OCI-LY3 (cell line): ENCODE measurements at regions not wholly inside any gene's neighbourhood (a gene's known extent, or its start where the extent isn't known, plus 50 kb on each side); places are given as distances from the start of the nearest gene placed in this dataset.

Experiments
- H2AFZ ChIP-seq: fragments of 200-600, 300-600 bp; shearing (Covaris generic); 2 replicates; pipeline ENCODE4 v1.6.0; 2014; ENCODE audit warnings: antibody characterized with exemption, low read depth, low read length
- H3K27ac ChIP-seq: fragments of 200-600, 300-600 bp; sonication (generic); 2 replicates; pipeline ENCODE4 v1.5.1; 2014; ENCODE audit warnings: mild to moderate bottlenecking, low read length, moderate library complexity, mixed read lengths
- H3K27me3 ChIP-seq: fragments of 200-600, 300-600 bp; sonication (generic); 2 replicates; pipeline ENCODE4 v1.6.1; 2014; ENCODE audit warnings: low read depth, low read length, mixed read lengths
- H3K36me3 ChIP-seq: fragments of 200-600, 300-600 bp; sonication (generic); replicated peaks from 2 replicates; pipeline ENCODE3; 2014; ENCODE audit warnings: low read depth, low read length, mixed read lengths
- H3K4me1 ChIP-seq: fragments of 300-600, 200-600 bp; sonication (generic); 2 replicates; pipeline ENCODE4 v1.6.1; 2014; ENCODE audit warnings: low read length, mixed read lengths
- H3K4me2 ChIP-seq: fragments of 200-600, 300-600 bp; sonication (generic); 2 replicates; pipeline ENCODE4 v1.6.1; 2014; ENCODE audit warnings: low read length, mixed read lengths
- H3K4me3 ChIP-seq: fragments of 300-600, 200-600 bp; sonication (generic); 2 replicates; pipeline ENCODE4 v1.5.1; 2014; ENCODE audit warnings: antibody characterized with exemption, mild to moderate bottlenecking, low read length, moderate library complexity
- H3K79me2 ChIP-seq: fragments of 300-600, 200-600 bp; shearing (Covaris generic); 2 replicates; pipeline ENCODE4 v1.6.1; 2014; ENCODE audit warnings: mild to moderate bottlenecking, low read length, mixed read lengths
- H3K9ac ChIP-seq: fragments of 300-600, 200-600 bp; shearing (Covaris generic); 2 replicates; pipeline ENCODE4 v1.6.0; 2014; ENCODE audit warnings: mild to moderate bottlenecking, low read length, moderate library complexity
- H3K9me3 ChIP-seq: fragments of 200-600, 300-600 bp; shearing (Covaris generic); 2 replicates; pipeline ENCODE4 v1.6.1; 2014; ENCODE audit warnings: low read length, mixed read lengths; ENCODE audit not compliant: insufficient read depth
- H4K20me1 ChIP-seq: fragments of 200-600, 300-600 bp; sonication (generic); 2 replicates; pipeline ENCODE4 v1.6.1; 2016; ENCODE audit warnings: low read length, mixed read lengths; ENCODE audit not compliant: insufficient read depth
- EZH2phosphoT487 ChIP-seq: fragments of 200-600 bp; shearing (Covaris generic); IDR thresholded peaks from 2 replicates; pipeline ENCODE4 v1.6.1; 2018; ENCODE audit warnings: antibody characterized with exemption, mixed run types, low read depth
- TF ChIP-seq, protein P1 (sequence below): fragments of 200-600, 300-600 bp; sonication (generic); IDR thresholded peaks from 2 replicates; pipeline ENCODE4 v1.5.1; 2014; ENCODE audit warnings: antibody characterized with exemption, low read length, low read depth

DNA sequence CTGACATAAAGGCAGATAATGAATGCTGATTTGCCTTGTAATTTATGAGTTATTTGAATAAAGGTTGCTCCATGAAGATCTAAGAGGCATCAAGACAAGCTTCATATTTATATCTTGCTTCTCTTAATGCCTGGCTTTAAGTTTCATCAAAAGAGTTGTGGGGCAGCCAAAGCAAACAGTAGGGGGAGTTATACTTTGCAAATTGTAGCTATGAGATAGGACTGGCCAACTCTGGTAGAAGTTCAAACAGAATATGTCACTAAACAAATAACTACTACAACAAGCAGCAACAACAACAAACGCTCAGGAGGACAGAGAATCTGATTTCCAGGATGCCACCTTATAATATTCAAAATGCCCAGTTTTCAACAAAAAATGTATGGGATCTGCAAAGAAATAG, 69.1 kb upstream of the PLAC1 start:
- Histone ChIP-seq H3K4me3 (no peak overlapping the region), H3K79me2 (no peaks in the 10 kb centered on the region), H3K9ac (no peak overlapping the region), H3K4me2 (no peak overlapping the region), H3K36me3 (no peaks in the 10 kb centered on the region), H3K27me3 (no peaks in the 10 kb centered on the region), H4K20me1 (no peaks in the 10 kb centered on the region), H3K4me1 (peaks cover 14% of the 10 kb centered on the region), H2AFZ (no peak overlapping the region), H3K27ac (no peak overlapping the region), H3K9me3 (no peaks in the 10 kb centered on the region)
- no peak for TF ChIP-seq EZH2phosphoT487
- TF ChIP-seq, protein P1, sequence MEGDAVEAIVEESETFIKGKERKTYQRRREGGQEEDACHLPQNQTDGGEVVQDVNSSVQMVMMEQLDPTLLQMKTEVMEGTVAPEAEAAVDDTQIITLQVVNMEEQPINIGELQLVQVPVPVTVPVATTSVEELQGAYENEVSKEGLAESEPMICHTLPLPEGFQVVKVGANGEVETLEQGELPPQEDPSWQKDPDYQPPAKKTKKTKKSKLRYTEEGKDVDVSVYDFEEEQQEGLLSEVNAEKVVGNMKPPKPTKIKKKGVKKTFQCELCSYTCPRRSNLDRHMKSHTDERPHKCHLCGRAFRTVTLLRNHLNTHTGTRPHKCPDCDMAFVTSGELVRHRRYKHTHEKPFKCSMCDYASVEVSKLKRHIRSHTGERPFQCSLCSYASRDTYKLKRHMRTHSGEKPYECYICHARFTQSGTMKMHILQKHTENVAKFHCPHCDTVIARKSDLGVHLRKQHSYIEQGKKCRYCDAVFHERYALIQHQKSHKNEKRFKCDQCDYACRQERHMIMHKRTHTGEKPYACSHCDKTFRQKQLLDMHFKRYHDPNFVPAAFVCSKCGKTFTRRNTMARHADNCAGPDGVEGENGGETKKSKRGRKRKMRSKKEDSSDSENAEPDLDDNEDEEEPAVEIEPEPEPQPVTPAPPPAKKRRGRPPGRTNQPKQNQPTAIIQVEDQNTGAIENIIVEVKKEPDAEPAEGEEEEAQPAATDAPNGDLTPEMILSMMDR: peak; percentile 40

DNA sequence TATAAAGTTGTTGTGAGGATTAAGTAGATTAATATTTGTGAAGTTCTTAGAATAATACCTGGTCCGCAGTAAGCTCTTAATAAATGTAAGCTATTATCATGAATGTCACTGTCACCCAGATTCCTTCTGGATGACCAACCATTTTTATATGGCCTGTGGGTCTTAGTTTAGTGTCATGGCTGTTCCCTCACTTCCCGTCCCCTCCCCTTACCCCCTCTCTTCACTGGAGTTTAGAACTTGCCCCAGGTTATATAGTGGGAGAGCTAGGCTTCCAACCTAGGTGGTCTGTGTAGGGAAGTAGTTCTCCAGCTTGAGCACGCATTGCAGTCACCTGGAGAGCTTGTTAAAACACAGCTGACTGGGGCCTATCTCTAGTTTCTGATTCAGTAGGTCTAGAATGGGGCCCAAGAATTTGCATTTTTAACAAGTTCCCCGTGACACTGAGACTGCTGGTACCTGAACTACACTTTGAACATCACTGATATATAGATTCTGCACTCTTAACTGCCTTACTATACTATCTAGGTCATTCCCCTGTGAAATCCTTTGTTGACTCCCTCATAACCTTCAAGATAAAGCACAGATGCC, 66.9 kb upstream of the PLAC1 start:
- H3K9me3 ChIP-seq: no peaks in the 10 kb centered on the region
- H2AFZ ChIP-seq: peak overlapping the region; percentile 71; the same call in 1 of the 2 replicates
- H3K36me3 ChIP-seq: no peaks in the 10 kb centered on the region
- peak overlapping the region; percentile 25; the same call in 1 of the 2 replicates for H3K9ac ChIP-seq
- peaks cover 14% of the 10 kb centered on the region for H3K4me1 ChIP-seq
- H3K79me2 ChIP-seq: no peaks in the 10 kb centered on the region
- H4K20me1 ChIP-seq: no peaks in the 10 kb centered on the region
- no peaks in the 10 kb centered on the region for H3K27me3 ChIP-seq
- TF ChIP-seq EZH2phosphoT487: no peak
- TF ChIP-seq, protein P1: no peak
- peak overlapping the region; percentile 42 for H3K4me2 ChIP-seq
- H3K4me3 ChIP-seq: no peak overlapping the region
- 0 out of 2 replicates have a peak overlapping the region, but pooled peaks have one; percentile 27 for H3K27ac ChIP-seq

DNA sequence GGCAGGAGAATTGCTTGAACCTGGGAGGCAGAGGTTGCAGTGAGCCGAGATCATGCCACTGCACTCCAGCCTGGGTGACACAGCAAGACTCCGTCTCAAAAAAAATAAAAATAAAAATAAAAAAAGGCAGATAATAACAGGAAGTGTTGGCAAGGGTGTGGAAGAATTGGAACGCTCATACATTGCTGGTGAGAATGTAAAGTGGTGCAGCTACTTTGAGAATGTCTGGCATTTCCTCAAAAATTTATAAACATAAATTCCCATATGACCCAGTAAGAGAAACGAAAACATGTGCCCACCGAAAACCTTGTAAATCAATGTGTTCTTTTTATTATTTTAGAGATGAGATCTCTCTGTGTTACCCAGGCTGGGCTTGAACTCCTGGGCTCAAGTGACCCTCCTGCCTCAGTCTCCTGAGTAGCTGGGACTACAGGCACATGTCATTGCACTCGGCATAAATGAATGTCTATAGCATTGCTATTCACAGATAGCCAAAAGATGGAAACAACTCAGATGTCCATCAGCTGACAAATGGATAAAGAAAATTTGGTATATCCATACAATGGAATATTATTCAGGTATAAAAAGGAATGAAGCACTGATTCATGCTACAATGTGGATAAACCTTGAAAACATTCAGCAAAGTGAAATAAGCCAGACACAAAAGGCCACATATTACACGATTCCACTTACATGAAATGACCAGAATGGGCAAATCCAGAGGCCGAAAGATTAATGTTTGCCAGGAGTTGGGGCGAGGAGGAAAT, 63.7 kb upstream of the PLAC1 start:
- H3K27ac ChIP-seq: no peak overlapping the region
- H2AFZ ChIP-seq: no peak overlapping the region
- no peaks in the 10 kb centered on the region for H3K36me3 ChIP-seq
- no peaks in the 10 kb centered on the region for H3K9me3 ChIP-seq
- no peaks in the 10 kb centered on the region for H3K79me2 ChIP-seq
- no peak for TF ChIP-seq EZH2phosphoT487
- TF ChIP-seq, protein P1: no peak
- peaks cover 33% of the 10 kb centered on the region for H3K4me1 ChIP-seq
- no peak overlapping the region for H3K9ac ChIP-seq
- H3K4me3 ChIP-seq: no peak overlapping the region
- no peak overlapping the region for H3K4me2 ChIP-seq
- H3K27me3 ChIP-seq: no peaks in the 10 kb centered on the region
- no peaks in the 10 kb centered on the region for H4K20me1 ChIP-seq

DNA sequence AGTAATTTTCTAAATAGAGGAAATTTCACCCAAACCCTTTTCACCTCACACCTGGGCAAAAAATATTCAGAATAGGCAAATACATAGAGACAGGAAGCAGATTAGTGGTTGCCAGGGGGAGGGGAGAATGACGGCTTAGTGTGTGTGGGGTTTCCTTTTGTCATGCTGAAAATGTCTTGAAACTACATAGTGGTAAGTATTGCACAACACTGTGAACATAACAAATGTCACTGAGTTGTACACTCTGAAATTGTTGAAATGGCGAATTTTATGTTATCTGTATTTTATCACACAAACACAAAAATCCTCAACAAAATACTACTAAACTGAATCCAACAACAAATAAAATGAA, 60.7 kb upstream of the PLAC1 start:
- Histone ChIP-seq H3K36me3 (no peaks in the 10 kb centered on the region), H3K9ac (no peak overlapping the region), H3K4me1 (peaks cover 20% of the 10 kb centered on the region), H3K79me2 (no peaks in the 10 kb centered on the region), H3K4me2 (peak overlapping the region; percentile 43), H3K4me3 (no peak overlapping the region), H3K27me3 (no peaks in the 10 kb centered on the region), H2AFZ (0 out of 2 replicates have a peak overlapping the region, but pooled peaks have one; percentile 46), H4K20me1 (no peaks in the 10 kb centered on the region), H3K9me3 (no peaks in the 10 kb centered on the region), H3K27ac (no peak overlapping the region)
- TF ChIP-seq, protein P1: no peak
- no peak for TF ChIP-seq EZH2phosphoT487
